Choroid plexus epithelial cell (primary cell): ENCODE measurements at regions not wholly inside any gene's neighbourhood (a gene's known extent, or its start where the extent isn't known, plus 50 kb on each side); places are given as distances from the start of the nearest gene placed in this dataset.

Experiments
- DNase-seq: peaks from one replicate; pipeline ENCODE4 v3.0.0-alpha.2; 2010; ENCODE audit warnings: low read depth
- H3K4me3 ChIP-seq: 2 replicates; pipeline ENCODE4 v1.5.1; 2011; ENCODE audit warnings: low read depth, mild to moderate bottlenecking, control low read depth, low read length, moderate library complexity
- TF ChIP-seq, protein P1 (sequence below): conservative IDR thresholded peaks from 2 replicates; pipeline ENCODE4 v1.5.1; 2011; ENCODE audit warnings: low read depth, mild to moderate bottlenecking, control low read depth, inconsistent platforms, low read length, moderate library complexity

DNA sequence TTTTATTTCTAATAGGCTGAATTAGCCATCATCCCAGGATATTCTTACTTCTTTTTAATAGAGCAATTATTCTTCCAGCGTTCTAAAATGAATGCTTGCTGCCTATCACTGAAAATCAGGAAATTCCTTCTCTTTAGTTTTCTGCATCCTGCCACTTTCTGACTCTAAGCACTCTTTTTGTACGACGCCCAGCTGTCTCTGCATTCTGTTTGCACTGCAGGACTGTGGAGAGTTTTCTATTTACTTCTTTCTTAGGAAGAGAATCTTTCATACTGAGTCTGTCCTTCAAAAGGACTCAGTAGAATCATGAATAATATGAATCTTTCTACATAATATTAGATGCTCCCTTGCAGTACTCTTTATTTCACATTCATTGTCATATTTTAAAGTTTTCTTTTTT, 360.4 kb upstream of the DSEL start:
- DNase-seq, result no peak
- TF ChIP-seq, protein P1, sequence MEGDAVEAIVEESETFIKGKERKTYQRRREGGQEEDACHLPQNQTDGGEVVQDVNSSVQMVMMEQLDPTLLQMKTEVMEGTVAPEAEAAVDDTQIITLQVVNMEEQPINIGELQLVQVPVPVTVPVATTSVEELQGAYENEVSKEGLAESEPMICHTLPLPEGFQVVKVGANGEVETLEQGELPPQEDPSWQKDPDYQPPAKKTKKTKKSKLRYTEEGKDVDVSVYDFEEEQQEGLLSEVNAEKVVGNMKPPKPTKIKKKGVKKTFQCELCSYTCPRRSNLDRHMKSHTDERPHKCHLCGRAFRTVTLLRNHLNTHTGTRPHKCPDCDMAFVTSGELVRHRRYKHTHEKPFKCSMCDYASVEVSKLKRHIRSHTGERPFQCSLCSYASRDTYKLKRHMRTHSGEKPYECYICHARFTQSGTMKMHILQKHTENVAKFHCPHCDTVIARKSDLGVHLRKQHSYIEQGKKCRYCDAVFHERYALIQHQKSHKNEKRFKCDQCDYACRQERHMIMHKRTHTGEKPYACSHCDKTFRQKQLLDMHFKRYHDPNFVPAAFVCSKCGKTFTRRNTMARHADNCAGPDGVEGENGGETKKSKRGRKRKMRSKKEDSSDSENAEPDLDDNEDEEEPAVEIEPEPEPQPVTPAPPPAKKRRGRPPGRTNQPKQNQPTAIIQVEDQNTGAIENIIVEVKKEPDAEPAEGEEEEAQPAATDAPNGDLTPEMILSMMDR, result no peak
- no peak overlapping the region for H3K4me3 ChIP-seq

DNA sequence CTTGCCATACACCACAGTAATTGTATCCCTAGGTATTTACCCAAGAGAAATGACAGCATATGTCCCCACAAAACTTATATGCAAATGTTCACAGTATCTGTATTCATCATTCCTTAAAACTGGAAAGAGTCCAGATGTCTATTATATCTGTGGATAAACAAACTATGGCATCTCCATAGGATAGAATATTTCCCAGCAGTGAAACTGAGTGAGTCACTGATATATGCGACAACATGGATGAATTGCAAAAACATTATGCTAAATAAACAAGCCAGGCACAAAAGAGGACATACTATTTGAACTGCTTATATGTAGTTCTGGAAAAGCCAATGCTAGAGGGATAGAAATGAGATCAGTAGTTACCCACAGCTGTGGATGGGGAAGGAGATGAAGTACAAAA, 359.4 kb upstream of the DSEL start:
- TF ChIP-seq, protein P1, result no peak
- no peak overlapping the region for H3K4me3 ChIP-seq
- DNase-seq, result no peak

DNA sequence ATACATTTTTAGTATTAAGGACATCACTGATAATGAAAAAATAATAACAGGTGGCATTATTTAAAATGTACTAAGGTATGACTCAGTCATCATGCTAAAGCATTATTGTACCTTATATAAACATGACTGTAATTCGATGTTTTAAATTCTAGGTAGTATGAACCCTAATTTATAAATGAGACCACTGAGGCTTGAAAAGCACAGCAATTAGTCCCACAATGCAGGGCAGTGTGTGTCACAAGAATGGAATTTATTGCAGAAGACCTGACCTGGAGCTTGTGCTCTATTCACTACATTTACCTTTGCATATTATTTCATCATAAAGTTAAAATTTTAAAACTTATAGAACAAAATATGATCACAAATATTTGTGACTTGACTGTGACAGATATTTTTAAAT, 358.5 kb upstream of the DSEL start:
- no peak for DNase-seq
- no peak overlapping the region for H3K4me3 ChIP-seq
- TF ChIP-seq, protein P1, result no peak

DNA sequence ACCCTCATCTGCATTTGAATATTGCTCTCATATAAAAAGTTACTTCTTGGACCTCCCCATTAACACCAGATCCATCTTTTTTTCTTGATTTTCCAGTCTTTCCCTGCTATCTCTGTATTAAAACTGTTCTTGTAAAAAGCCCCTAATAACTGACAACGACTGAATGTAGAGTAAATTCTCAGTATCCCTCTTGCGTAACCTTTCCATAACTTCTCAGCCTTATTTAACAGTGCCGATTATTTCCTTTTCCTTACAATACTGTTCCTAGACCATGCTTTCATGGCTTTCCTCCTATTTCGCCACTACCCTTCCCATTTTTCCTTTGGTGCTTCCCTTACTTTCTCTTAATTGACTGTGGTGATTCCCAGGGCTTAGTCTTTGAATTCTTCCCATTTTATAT, 348.9 kb upstream of the DSEL start:
- DNase-seq, result no peak
- H3K4me3 ChIP-seq, result no peak overlapping the region
- TF ChIP-seq, protein P1, result no peak

DNA sequence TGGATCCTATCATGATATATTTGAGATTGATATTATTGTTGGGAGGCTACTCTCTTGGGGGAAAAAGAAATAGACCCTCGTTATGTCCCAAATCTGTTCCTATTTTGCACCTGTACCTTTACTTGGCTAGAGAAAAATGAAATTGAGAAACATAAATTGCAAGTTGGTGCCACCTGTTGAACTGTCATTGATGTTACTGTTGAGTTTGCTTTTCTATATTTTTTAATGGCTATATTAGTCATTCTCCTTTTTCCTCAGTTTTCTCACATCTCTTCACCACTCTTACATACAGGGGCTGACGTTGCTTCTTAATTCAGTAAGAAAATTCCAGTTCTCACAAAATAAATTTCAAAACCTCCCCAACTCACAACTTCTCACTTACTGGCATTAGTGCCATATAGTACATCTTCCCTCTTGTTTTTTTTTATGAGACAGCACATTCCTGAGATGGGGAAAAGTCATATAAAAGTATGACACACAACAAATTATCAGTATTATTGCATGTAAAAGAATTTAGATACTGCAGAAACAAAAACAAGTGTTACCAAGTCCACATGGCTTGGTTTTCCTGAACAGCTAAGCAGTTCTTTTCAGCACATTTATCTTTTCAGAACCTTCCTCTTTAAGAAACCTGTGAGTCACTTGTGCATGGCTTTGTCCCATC, 348.3 kb upstream of the DSEL start:
- TF ChIP-seq, protein P1, result no peak
- H3K4me3 ChIP-seq, result no peak overlapping the region
- DNase-seq, result peak; percentile 48

DNA sequence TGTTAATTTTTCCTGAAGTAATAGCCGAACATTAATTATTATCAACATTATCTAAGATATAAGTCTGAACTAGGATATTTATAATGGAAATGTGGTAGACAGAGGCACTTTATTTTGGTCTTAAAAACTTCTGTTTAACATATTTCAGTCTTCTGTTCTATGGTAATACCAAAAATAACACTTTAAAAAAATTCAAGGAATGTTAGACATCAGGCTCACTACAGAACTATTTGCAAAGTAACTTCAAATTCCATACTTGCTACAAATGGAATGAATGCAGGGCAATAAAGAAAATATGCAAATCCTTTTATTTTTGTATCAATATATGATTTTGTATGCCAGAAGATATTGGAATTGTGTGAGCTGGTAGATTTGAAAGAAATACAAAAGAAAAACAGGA, 345.5 kb upstream of the DSEL start:
- peak; percentile 60 for DNase-seq
- TF ChIP-seq, protein P1, result no peak
- H3K4me3 ChIP-seq, result no peak overlapping the region

DNA sequence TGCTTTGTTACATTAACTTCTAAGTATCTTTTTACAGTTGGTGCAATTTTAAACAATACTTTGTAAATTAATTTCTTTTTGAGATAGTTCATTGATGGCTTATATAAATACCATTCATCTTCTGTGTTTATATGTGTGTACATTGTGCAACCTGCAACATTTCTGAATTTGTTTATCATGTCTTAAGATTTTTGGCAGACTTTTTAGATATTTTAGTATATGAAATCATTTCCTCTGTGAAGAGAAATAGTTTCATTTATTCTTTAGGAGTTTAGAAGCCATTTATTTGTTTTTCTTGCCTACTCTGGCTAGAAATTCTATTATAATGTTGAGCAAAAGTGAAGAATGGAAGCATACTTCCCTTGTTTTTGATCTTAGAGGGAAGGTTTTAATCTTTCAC, 337.8 kb upstream of the DSEL start:
- TF ChIP-seq, protein P1, result no peak
- H3K4me3 ChIP-seq, result no peak overlapping the region
- DNase-seq, result peak; percentile 47
